ENCODE measurements at regions not wholly inside any gene's neighbourhood (a gene's known extent, or its start where the extent isn't known, plus 50 kb on each side); places are given as distances from the start of the nearest gene placed in this dataset.
"Not testable (repeated sequence)": the region's sequence is repeated elsewhere in the genome, so short reads cannot be mapped to it uniquely, and the experiment has no call there.

DNA sequence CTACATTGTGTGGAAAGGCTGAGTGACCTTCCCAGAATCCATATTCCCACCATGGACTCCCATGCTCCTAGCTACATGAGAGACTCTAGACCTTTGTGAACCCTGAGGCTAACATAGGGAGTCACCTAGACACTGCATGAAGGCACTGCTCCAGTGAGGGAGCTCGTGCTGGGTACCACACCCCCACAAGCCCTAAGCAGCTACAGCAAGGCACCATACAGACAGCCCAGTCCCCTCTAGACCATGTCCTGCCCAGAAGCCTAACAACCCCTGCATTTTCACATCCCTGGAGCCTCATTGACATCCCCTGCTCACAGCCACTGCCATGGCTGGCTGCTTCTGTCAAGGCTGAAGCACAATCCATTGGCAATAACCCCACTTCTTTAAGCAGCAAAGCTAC lies 176.5 kb upstream of the CTNND2 start:
- FAIRE-seq, result no peak

DNA sequence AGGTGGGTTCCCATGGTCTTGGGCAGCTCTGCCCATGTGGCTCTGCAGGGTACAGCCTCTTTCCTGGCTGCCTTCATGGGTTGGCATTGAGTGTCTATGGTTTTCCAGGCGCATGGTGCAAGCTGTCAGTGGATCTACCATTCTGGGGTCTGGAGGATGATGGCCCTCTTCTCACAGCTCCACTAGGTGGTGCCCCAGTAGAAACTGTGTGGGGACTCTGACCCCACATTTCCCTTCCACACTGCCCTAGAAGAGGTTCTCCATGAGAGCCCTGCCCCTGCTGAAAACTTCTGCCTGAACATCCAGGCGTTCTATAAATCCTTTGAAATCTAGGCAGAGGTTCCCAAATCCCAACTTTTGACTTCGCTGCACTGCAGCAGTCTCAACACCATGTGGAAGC lies 174.0 kb upstream of the CTNND2 start:
- not testable (repeated sequence) for FAIRE-seq

DNA sequence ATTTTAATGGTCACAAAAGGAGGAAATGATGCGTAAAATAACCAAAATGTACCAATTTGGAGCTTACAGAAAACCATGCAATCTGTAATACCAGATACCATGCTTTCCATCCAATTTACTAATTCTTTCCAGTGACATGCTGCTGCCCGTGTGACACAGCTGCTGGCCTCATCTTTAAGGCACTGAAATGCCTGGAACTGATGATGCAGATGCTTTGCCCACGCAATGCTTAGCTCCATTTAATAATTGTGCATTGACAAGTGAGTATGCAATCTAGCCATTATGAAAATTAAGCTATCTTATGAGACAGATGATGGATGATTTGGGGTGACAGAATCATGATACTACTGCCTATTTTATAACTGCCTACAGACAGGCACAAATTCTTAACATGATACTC lies 169.2 kb upstream of the CTNND2 start:
- no peak for FAIRE-seq

DNA sequence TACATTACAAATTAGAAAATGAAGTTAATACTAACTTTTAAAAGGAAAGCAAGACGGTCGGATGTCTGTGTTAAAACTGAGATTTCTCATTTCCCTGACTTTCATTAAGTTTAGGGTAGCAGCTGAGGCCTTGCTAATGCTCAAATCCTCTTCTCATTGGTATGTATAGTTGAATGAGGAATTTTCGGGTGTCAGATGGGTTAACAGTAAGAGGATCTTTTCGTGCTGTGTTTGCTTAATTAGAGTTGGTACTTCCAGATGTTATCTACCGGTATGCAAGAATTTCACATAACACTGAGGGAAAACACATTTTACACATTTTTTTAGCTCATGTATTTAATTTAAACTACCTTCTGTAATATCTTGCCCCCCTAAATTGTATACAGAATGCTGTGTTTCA lies 168.2 kb upstream of the CTNND2 start:
- FAIRE-seq, result no peak

DNA sequence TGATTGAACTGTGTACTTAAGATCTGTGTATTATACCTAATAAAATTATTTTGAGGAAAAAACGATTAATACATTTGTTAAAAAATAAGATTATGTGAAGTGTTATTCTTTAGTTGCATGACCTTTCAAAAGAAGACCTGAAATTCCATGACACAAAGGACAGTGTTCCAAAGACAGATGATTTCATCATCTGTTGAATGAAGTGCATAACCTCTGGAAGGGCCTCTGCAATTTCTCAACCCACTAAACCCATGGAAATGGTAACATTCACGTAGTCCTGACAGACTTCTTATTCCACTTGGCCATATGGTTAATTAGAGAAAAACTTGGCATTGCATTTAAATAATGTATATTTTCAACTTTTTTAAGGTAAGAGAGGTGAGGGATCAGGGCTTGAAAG lies 167.2 kb upstream of the CTNND2 start:
- no peak for FAIRE-seq

DNA sequence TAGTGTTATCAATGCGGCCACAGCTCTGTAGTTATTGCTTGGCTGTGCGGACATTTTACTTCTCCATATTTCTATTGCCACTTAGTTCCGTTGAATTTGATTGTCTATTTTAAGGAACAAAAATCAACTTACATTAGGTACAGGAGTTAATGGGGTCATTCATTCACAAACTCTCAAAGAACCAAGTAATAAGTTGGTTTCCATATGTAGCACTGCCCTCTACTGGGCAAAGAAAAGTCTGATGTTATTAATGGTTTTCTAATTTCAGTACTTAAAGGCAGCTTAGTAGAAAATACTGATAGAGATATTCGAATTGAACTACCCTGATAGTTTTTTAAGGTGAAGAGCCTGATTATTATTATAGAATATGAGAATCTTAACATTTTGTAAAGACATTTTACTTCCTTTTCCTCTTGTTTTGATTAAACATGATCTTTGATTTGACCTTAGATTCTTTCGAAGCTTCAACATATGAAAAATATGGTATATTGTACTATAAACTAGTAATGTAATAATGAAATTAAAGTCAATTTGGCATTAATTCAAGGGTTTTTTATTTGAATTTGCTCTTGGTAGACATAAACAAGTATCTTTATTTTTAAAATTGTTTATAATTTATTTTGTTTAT lies 119.5 kb upstream of the CTNND2 start:
- FAIRE-seq, result peak; percentile 23

DNA sequence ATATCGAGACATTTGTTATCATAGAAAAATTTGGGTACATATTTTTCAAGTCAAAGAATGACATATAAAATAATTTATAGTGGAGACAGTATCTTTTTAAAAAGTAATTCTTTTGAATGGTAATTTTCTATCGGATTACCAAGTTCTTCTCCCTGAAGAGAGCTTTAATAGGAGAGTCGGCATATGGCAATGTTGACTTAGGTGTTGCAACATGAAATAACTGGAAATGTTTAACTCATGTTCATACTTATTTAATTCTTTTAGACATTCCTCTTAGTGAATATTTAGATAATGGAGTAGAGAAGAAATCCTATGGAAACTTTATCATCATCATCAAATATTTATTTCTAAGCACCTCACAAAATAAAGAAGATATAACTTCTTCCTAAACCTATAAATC lies 118.2 kb upstream of the CTNND2 start:
- no peak for FAIRE-seq

DNA sequence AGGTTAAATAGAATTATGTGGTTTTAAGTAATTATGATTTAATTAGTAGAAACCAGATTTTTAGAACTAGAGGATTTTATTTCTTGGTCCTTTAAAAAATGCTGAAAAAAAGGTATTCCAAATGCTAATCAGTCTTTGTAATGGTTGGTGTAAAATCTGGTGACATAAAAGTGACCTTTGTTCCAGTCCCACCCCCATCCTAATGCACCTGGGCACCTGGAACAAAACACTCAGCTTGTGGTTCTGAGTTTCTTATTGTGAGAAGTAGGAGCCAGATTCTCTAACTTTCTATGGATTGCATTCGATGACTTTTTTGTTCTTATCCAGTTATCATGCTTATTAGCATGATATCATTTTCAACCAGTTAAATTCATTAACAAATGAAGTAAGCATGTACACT lies 115.1 kb upstream of the CTNND2 start:
- no peak for FAIRE-seq

DNA sequence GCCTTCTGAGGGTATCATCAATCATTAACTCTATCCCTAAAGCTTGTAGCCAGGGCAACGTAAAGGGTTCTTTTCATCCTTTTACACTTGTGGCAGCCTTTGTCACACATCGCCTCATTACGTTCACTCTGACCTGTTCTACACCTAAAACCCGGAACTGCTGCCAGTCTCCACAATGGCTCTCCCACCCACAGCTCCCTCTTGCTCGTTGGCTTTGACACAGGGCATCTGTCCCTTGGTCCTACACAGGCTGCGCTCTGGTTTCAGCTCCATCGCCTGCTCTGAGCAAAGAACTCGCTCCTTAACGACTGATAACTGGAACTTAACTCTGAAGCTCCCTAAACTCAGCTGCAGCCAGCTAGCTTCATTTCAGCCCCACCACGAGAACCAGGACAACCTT lies 112.8 kb upstream of the CTNND2 start:
- no peak for FAIRE-seq

DNA sequence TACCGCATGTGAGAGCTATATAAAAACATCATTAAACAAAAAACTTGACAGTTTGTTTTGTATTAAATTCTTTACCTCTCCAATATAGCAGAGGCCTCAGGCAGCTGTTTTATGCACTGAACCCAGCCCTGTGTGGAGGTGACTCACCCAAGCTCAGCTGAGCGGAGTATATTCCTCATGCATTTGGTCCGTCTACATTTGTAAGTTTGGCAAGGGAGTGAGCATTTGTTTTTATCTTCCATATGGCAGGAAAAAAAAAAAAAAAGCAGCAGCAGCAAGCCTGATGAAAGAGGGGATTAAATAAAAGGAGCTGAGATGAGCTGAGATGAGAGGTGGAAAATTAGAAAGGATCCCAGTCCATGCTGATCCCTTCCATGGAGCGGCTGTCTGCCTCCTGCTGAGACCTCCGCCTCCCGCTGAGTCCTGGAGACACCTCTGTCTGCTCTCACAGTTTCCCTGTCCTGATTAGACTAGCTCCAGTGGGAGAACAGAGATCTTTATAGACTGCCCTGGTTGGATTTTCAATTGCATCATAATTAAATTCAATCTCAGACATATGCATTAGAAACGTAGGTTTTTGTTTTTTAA lies 112.0 kb upstream of the CTNND2 start:
- no peak for FAIRE-seq

DNA sequence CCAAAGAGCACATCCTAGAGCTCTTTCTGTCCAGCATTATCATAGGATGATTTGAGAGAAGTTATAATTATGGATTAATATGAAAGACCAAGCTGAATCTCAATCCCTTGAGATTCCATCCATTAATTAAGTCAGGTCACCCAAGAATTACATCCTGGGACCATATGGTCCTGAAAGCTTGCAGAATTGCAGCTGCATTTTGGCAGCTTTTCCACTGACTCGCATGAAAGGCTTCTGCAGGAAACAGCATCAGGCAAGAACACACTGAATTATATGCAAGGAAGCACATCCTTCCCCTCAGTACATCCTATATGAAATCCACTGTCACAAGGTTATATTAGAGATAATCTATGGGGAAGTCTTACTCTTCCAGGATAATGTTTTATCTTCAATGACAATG lies 109.1 kb upstream of the CTNND2 start:
- no peak for FAIRE-seq

DNA sequence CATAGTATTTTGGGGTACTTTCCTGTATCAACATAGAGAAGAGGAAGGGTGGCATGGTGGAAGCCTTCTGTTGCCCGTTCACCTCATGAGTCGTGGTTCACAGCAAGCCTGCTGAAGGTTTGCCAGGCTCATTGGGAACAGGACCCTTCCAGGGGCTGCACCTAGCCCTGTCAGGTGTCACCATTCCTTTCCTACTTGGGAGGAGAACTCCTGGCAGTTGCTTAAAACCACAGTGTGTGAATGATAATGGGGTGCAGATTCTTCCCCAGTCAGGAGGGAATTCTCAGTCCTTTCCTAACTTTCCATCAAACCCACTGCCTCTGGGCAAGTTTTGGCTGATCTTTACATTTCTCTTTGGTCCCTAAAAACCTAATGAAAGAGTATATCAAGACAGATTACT lies 99.4 kb upstream of the CTNND2 start:
- no peak for FAIRE-seq

DNA sequence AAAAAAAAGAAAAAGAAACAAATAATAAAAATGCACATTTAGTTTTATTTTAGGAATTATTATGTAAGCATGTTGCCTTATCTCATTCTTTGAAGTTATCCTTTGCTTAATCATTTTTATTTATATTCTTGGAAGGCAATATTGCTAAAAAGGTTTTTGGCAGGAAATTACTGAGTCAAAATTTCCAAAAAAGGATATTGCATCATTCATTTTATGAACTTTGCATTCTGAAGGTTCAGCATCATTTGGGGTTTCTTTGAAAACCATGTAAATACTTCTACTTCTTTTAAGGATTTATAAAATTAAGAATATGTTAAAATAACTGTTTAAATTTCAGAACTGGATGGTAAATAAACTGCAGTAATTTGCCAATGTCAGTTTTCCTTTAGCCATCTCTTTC lies 94.2 kb upstream of the CTNND2 start:
- FAIRE-seq, result no peak

DNA sequence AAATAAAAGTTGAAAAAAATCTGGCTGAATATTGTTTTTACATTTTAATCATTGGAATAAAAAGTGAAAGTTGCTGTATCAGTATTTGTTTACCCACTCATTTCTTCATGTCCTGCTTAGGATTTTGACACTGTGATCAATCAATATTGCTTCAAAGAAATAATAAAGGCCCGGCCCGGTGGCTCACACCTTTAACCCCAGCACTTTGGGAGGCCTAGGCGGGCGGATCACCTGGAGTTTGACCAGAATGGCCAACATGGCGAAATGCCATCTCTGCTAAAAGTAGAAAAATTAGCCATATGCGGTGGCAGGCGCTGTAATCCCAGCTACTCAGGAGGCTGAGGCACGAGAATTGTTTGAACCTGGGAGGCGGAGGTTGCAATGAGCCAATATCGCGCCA lies 93.7 kb upstream of the CTNND2 start:
- FAIRE-seq, result no peak

DNA sequence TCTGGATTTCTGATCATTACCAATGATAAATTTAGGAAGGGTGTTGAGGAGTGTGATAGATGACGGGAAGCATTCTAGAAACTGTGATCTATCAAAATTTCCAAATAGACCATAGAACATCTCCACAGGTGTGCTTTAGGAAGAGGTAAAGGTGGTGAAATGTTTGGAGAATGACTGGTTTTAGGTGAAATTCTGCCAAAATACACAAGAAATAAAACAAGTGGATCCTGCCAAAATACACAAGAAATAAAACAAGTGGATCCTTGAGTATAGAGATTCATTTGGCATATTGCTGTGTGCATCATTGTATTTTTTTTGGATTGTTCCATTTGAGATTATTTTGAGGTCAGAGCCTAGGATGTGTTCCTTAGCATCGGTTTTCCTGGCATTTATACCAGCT lies 88.3 kb upstream of the CTNND2 start:
- no peak for FAIRE-seq

DNA sequence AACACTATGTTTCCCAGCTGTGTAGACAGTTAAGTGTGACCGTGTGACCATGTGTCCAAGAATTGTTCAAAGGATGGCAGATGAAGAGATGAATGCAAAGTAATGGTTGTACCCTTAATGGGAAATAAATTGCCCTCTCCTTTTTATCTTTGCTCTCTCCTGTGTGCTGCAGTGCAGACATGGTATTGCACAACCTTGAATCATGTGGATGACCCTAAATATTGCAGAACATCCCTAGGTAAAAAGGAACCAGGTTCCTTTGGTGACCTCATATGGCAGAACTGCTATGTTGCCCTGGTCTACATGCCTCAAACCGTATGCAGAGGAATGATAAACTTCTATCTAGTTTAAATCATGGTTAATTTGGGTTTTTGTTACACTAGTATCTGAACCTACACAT lies 81.7 kb upstream of the CTNND2 start:
- no peak for FAIRE-seq

DNA sequence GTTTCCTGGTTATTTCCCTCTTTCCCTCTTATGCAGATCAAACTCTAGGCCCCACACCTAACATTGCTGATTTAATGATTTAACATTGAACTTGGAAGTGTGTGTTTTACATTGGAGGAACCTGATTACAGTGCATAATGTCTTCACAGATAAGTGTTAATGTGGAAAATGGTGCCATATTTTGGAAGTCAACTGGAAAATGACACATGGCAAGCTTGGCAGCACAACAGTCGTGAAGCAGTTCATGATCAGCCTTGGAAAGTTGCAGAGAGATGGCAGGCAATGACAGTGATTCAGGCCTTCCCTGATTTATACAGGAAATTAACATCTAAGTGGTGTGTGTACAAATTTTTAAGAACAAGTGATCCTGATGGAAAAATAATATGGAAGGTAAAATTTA lies 80.0 kb upstream of the CTNND2 start:
- FAIRE-seq, result no peak

DNA sequence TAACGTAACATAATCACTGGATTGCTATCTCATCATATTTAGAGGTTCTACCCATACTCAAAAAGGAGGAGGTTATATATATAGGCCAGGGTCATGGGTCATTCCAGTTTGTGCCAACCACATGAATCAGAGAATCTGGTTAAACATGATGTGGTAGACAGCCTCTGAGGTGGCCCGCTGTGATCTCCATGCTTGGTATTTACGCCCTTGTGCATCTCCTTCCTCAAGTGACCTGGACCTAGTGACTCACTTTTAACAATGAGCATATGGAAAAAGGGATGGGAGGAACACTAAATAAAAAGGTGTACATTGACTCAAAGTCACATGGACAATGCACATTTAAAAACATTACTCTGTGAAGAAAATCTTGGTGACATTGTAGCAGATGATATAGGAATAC lies 77.7 kb upstream of the CTNND2 start:
- no peak for FAIRE-seq

DNA sequence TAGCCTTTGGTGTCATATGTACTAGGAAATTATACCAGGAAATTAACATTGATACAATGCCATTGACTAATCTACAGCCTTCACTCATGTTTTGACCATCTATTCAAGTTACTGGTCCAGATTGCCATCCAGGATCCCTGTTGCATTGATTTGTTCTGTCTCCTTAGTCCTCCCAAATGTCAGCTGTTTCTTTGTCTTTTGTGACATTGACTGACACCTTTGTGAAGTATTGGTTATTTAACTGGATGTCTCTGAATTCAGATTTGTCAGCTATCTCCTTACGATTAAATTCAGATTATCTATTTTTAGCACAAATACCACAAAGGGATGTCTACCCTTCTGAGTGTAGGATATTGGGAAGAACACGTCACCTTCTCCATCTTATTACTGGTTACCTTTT lies 73.7 kb upstream of the CTNND2 start:
- FAIRE-seq, result no peak

DNA sequence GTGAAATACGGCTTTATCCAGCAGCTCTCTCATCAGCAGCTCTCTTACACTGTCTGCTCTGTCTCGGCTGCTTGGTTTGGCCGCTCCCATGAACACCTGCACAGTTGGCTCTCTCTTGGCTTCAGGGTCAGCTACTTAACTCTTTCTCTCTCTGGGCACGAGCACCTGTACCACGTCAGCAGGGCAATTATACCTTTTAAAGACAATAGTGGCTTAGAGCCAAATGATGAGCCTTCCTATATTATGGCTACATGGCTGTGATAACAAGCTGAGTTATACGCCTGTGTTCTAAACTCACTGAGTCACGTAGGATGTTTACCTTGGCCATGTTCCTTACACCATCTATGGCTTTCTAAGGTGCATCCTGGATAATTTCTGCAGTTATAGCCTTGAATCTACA lies 69.2 kb upstream of the CTNND2 start:
- FAIRE-seq, result no peak

DNA sequence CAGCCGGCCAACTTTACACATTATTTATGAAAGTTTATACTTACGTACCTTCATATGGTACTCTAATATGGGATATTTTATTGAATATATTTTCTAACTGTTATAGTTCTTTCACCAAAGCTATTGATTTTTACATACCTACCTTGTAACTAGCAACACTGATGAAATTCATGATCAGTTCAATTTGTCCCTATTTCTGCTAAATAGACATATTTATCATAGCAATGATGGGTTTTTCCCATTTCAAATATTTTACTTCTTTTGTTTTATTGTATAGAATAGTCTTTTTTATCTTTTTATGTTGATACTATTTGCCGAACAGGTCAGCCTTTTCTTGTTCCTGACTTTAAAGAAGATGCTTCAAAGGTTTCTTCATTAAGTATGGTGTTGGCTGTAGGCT lies 59.0 kb upstream of the CTNND2 start:
- FAIRE-seq, result no peak

DNA sequence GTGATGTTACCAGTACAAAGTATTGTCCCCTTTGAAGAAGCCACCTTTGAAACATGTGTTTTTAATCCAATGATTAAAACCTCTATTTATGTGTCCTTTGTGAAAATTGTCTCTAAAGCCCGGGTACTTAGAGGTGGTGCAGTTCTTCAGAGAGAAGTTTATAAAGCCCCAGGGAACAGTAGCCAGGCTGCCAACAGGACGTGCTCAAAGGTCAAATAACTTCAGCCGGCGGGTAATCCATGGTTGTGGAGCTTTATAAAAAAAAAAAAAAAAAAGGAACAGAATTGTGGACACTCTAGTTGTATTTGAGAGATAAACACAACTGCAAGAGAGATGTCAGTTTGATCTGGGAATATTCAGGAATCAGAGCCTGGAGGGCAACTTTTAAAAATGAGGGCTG lies 57.9 kb upstream of the CTNND2 start:
- FAIRE-seq, result no peak

DNA sequence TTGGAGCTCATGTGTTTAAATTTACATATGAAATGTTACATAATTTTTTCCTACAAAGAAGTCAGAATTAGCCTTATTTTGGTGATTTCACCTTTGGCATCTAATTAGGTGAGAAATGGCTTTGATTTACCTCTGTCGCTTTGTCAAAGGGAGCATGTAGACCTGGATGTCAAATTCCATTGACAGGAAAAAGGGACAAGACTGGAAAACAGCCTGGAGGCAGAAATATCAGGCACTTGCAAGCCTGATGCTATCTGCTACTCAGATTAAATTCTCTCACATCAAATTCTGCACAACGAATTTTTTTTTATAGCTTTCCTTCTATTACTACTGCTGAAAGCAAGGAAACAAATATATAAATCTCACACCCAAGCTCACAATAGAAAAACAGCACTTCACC lies 54.1 kb upstream of the CTNND2 start:
- FAIRE-seq, result no peak

DNA sequence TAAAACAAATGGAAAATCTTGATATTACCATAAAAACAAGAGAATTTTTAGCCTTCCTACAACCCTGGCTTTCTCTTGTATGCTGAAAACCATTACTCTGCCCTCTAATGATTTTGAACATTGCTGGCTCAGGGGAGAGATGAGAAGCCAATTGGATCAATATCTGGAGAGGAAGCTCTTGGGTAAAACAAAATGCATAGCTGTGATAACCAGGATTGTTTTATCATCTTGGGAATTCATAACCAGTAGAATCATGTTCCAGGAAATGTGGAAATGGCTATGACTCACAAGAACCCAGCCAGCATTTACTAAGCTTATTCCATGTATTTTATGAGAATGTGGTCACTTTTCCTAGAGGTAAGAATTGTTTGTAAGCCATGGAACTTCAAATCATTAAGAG lies 51.1 kb upstream of the CTNND2 start:
- FAIRE-seq, result no peak

Data from TTC549 (cell line).